HCT116 (cell line): ENCODE measurements at regions not wholly inside any gene's neighbourhood (a gene's known extent, or its start where the extent isn't known, plus 50 kb on each side); places are given as distances from the start of the nearest gene placed in this dataset.

ENCODE experiments used
- ATAC-seq: fragments of 200-7000 bp; cut with Tn5 transposase; 2 replicates; pipeline ENCODE4 v1.9.1; 2020; ENCODE audit warnings: mild to moderate bottlenecking, moderate library complexity
- BruUV-seq: library from RNA; stranded (reverse); fragments of 400-500 nt; replicated peaks from 2 replicates; lab custom pipeline; 2021; lab: Mats Ljungman, UMichigan
- CTCF ChIA-PET: fragments of 300-600 bp; sonication (Branson Sonifier 250); formaldehyde crosslinking; loops from one replicate; lab custom pipeline; 2021; ENCODE audit warnings: antibody characterized with exemption; lab: Charles Lee
- POLR2A ChIA-PET: fragments of 300-600, 350-600 bp; sonication (Branson Sonifier 250); formaldehyde crosslinking; loops from one replicate; lab custom pipeline; 2021; ENCODE audit warnings: antibody characterized with exemption; lab: Charles Lee
- RAD21 ChIA-PET, 2 experiments: fragments of 300-600 bp; sonication (Branson Sonifier 250); formaldehyde crosslinking; loops; one replicate each; lab custom pipeline; 2023; ENCODE audit warnings: low total read pairs in 2 of 2; ENCODE audit not compliant: uncharacterized antibody in 2 of 2, unreplicated experiment in 2 of 2, low non-redundant PET in 1 of 2; lab: Charles Lee
- DNase-seq: peaks from one replicate; pipeline ENCODE4 v3.0.0-alpha.2; 2010; ENCODE audit warnings: low read depth, low spot score
- H2AFZ ChIP-seq: fragments of 200-600 bp; shearing (Covaris generic), sonication (generic); 2 replicates; pipeline ENCODE4 v1.6.1; 2017; ENCODE audit warnings: low read depth, mixed run types, mixed read lengths, antibody characterized with exemption, low read length; ENCODE audit not compliant: poor library complexity, severe bottlenecking
- H3K27ac ChIP-seq: 2 replicates; pipeline ENCODE4 v1.5.1; 2012; ENCODE audit warnings: low read depth, low read length
- H3K27me3 ChIP-seq: fragments of 200-600 bp; sonication (generic); 2 replicates; pipeline ENCODE4 v1.6.1; 2016; ENCODE audit warnings: mixed run types, low read length, mixed read lengths; ENCODE audit not compliant: insufficient read depth
- H3K36me3 ChIP-seq, 2 experiments: fragments of 200-500 bp in 1 of 2; fragments of 200-600 bp in 1 of 2; sonication (Bioruptor generic) in 1 of 2; sonication (generic) in 1 of 2; 2 replicates each; pipeline versions ENCODE4 v1.5.1 to v1.6.1; 2014 to 2016; ENCODE audit warnings: low read length in 2 of 2, inconsistent platforms in 1 of 2, mixed read lengths in 1 of 2, mixed run types in 1 of 2; ENCODE audit not compliant: insufficient read depth in 2 of 2, control insufficient read depth in 1 of 2
- H3K4me1 ChIP-seq, 2 experiments: fragments of 200-600 bp in 1 of 2; sonication (generic) in 1 of 2; 2 replicates each; pipeline versions ENCODE4 v1.5.1 to v1.6.1; 2012 to 2017; ENCODE audit warnings: low read length in 2 of 2, inconsistent platforms in 1 of 2, mild to moderate bottlenecking in 1 of 2, mixed read lengths in 1 of 2, mixed run types in 1 of 2, moderate library complexity in 1 of 2; ENCODE audit not compliant: insufficient read depth in 2 of 2, control insufficient read depth in 1 of 2
- H3K4me2 ChIP-seq: fragments of 200-600 bp; sonication (generic); 2 replicates; pipeline ENCODE4 v1.6.1; 2017; ENCODE audit warnings: mixed run types, low read length, mixed read lengths
- H3K4me3 ChIP-seq, 2 experiments: fragments of 200-600 bp in 1 of 2; sonication (generic) in 1 of 2; replicated peaks in 1 of 2; 2 replicates each; pipeline ENCODE4 v1.5.1; 2011 to 2016; ENCODE audit warnings: low read length in 2 of 2, control low read depth in 1 of 2, low read depth in 1 of 2, mild to moderate bottlenecking in 1 of 2, mixed read lengths in 1 of 2, mixed run types in 1 of 2
- H3K79me2 ChIP-seq: fragments of 200-600 bp; sonication (generic); 2 replicates; pipeline ENCODE4 v1.6.1; 2017; ENCODE audit warnings: mild to moderate bottlenecking, mixed run types, low read length, moderate library complexity, mixed read lengths; ENCODE audit not compliant: insufficient read depth
- H3K9ac ChIP-seq: fragments of 200-600 bp; sonication (generic); 2 replicates; pipeline ENCODE4 v1.6.1; 2016; ENCODE audit warnings: low read length, mixed read lengths
- H3K9me2 ChIP-seq: fragments of 200-600 bp; sonication (generic), shearing (Covaris generic); 2 replicates; pipeline ENCODE4 v1.6.1; 2017; ENCODE audit warnings: mixed run types, mild to moderate bottlenecking, moderate library complexity; ENCODE audit not compliant: insufficient read depth
- H3K9me3 ChIP-seq, 2 experiments: fragments of 200-500 bp in 1 of 2; fragments of 200-600 bp in 1 of 2; sonication (Bioruptor generic) in 1 of 2; sonication (generic) in 1 of 2; 2 replicates each; pipeline ENCODE4 v1.6.1; 2014 to 2017; ENCODE audit warnings: low read length in 2 of 2, mixed read lengths in 2 of 2, inconsistent platforms in 1 of 2, low read depth in 1 of 2, mild to moderate bottlenecking in 1 of 2, mixed run types in 1 of 2, moderate library complexity in 1 of 2; ENCODE audit not compliant: control insufficient read depth in 1 of 2, insufficient read depth in 1 of 2
- H4K20me1 ChIP-seq: fragments of 200-600 bp; sonication (generic), shearing (Covaris generic); 2 replicates; pipeline ENCODE4 v1.6.1; 2017; ENCODE audit warnings: mixed run types, mild to moderate bottlenecking, moderate library complexity; ENCODE audit not compliant: insufficient read depth
- CBX3 ChIP-seq: IDR thresholded peaks from 2 replicates; pipeline ENCODE4 v1.6.1; 2012; ENCODE audit warnings: low read depth
- CTCF ChIP-seq, 3 experiments: fragments of 200-600 bp in 1 of 3; sonication (generic) in 1 of 3; IDR thresholded peaks in 2 of 3; conservative IDR thresholded peaks in 1 of 3; 2 replicates each; pipeline ENCODE4 v1.5.1; 2012 to 2017; ENCODE audit warnings: low read depth in 2 of 3, low read length in 2 of 3, antibody characterized with exemption in 1 of 3, borderline replicate concordance in 1 of 3, control low read depth in 1 of 3, mild to moderate bottlenecking in 1 of 3, mixed read lengths in 1 of 3, mixed run types in 1 of 3, moderate library complexity in 1 of 3; ENCODE audit not compliant: insufficient read depth in 1 of 3
- ELF1 ChIP-seq: IDR thresholded peaks from 2 replicates; pipeline ENCODE4 v1.6.1; 2012; ENCODE audit warnings: low read depth, borderline replicate concordance
- EZH2 ChIP-seq: fragments of 200-600 bp; sonication (generic); IDR thresholded peaks from 2 replicates; pipeline ENCODE4 v1.6.1; 2017; ENCODE audit warnings: antibody characterized with exemption, mixed run types
- EZH2phosphoT487 ChIP-seq: fragments of 200-600 bp; IDR thresholded peaks from 2 replicates; pipeline ENCODE4 v1.6.1; 2018; ENCODE audit warnings: antibody characterized with exemption, borderline replicate concordance
- FOSL1 ChIP-seq: IDR thresholded peaks from 2 replicates; pipeline ENCODE4 v1.6.1; 2012; ENCODE audit warnings: low read depth
- JUND ChIP-seq: IDR thresholded peaks from 2 replicates; pipeline ENCODE4 v1.6.1; 2012
- MAX ChIP-seq: IDR thresholded peaks from 2 replicates; pipeline ENCODE4 v1.6.1; 2012
- POLR2A ChIP-seq: IDR thresholded peaks from 2 replicates; pipeline ENCODE4 v1.7.0; 2011; ENCODE audit warnings: borderline replicate concordance; ENCODE audit not compliant: insufficient read depth, insufficient read length; ENCODE audit errors: extremely low read depth
- POLR2AphosphoS5 ChIP-seq: IDR thresholded peaks from 2 replicates; pipeline ENCODE4 v1.6.1; 2011; ENCODE audit warnings: mild to moderate bottlenecking, low read depth, low read length, moderate library complexity
- RAD21 ChIP-seq: IDR thresholded peaks from 2 replicates; pipeline ENCODE4 v1.6.1; 2012; ENCODE audit warnings: low read depth, mild to moderate bottlenecking
- SP1 ChIP-seq: IDR thresholded peaks from 2 replicates; pipeline ENCODE4 v1.6.1; 2012; ENCODE audit warnings: low read depth
- SRF ChIP-seq: IDR thresholded peaks from 2 replicates; pipeline ENCODE4 v1.6.1; 2012; ENCODE audit warnings: low read depth
- YY1 ChIP-seq: IDR thresholded peaks from 2 replicates; pipeline ENCODE4 v1.6.1; 2011; ENCODE audit warnings: low read length, low read depth, moderate library complexity, mild to moderate bottlenecking; ENCODE audit not compliant: insufficient replicate concordance; ENCODE audit errors: extremely low read depth
- ZFX ChIP-seq: fragments of 450-650 bp; IDR thresholded peaks from 2 replicates; pipeline ENCODE4 v1.6.1; 2017
- ZNF274 ChIP-seq: fragments of 200-500 bp; sonication (Bioruptor generic); IDR thresholded peaks from 2 replicates; pipeline ENCODE4 v1.6.1; 2014; ENCODE audit warnings: mild to moderate bottlenecking, low read depth, low read length, inconsistent platforms
- intact Hi-C: fragments of 100-400 bp; cut with micrococcal nuclease; formaldehyde crosslinking; loops from 2 replicates; pipeline ENCODE4 v1.10.0; 2022
- TF ChIP-seq, protein P1 (sequence below): IDR thresholded peaks from 2 replicates; pipeline ENCODE4 v1.6.1; 2012; ENCODE audit warnings: low read depth

GRCh38 chr18:57249883-57250282, 102.5 kb upstream of the ST8SIA3 start:
- ChIA-PET CTCF (no interaction called here), POLR2A (no interaction called here), RAD21 (no interaction called here)
- Histone ChIP-seq H3K4me3 (no peak overlapping the region), H3K9me2 (no peaks in the 10 kb centered on the region), H2AFZ (no peak overlapping the region), H3K27ac (no peak overlapping the region), H3K9me3 (no peaks in the 10 kb centered on the region), H3K79me2 (no peaks in the 10 kb centered on the region), H3K4me1 (no peaks in the 10 kb centered on the region), H3K36me3 (no peaks in the 10 kb centered on the region), H3K9ac (no peak overlapping the region), H3K4me2 (no peak overlapping the region), H3K27me3 (peaks cover 45% of the 10 kb centered on the region), H4K20me1 (no peaks in the 10 kb centered on the region)
- TF ChIP-seq EZH2 = no peak
- TF ChIP-seq ELF1 = no peak
- no peak for TF ChIP-seq ZNF274
- no peak for TF ChIP-seq JUND
- TF ChIP-seq ZFX = no peak
- no peak for TF ChIP-seq POLR2AphosphoS5
- TF ChIP-seq CBX3 = no peak
- BruUV-seq = no TSS peak
- ATAC-seq (no peak), DNase-seq (no peak)
- intact Hi-C loops = no loop called here

DNA sequence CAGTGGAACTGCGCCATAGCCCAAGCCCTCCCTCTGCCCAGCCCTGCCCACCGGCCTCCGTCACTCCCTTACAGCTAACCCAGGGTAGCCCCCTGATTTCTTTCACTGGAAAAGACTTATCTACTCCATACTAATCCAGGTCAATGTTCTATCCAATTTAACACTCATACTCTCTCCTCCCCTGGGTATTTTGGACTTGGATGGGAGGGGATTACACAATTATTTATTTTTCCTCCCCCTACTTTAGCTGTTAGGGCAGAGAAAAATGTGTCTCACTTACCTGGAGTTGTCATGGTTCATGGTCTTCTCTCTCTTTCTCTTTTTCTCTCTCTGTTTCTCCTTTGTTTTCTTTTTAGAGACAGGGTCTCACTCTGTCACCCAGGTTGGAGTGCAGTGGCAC, 100.6 kb upstream of the ST8SIA3 start:
- no peak overlapping the region for H3K4me2 ChIP-seq
- no peaks in the 10 kb centered on the region for H3K4me1 ChIP-seq
- H3K79me2 ChIP-seq = no peaks in the 10 kb centered on the region
- no peaks in the 10 kb centered on the region for H3K36me3 ChIP-seq
- H3K9me2 ChIP-seq = no peaks in the 10 kb centered on the region
- no peak overlapping the region for H3K9ac ChIP-seq
- BruUV-seq = no TSS peak
- no peaks in the 10 kb centered on the region for H4K20me1 ChIP-seq
- no peak overlapping the region for H2AFZ ChIP-seq
- ChIA-PET CTCF (no interaction called here), POLR2A (no interaction called here), RAD21 (no interaction called here)
- DNase-seq (no peak), ATAC-seq (no peak)
- no peaks in the 10 kb centered on the region for H3K9me3 ChIP-seq
- no peak overlapping the region for H3K27ac ChIP-seq
- intact Hi-C loops = no loop called here
- H3K4me3 ChIP-seq = no peak overlapping the region
- H3K27me3 ChIP-seq = peaks cover 34% of the 10 kb centered on the region
- no peak for TF ChIP-seq JUND
- no peak for TF ChIP-seq FOSL1
- TF ChIP-seq ZNF274 = no peak
- TF ChIP-seq POLR2A = no peak
- no peak for TF ChIP-seq ZFX
- no peak for TF ChIP-seq SRF
- TF ChIP-seq MAX = no peak
- no peak for TF ChIP-seq SP1
- TF ChIP-seq RAD21 = no peak
- TF ChIP-seq, protein P1, sequence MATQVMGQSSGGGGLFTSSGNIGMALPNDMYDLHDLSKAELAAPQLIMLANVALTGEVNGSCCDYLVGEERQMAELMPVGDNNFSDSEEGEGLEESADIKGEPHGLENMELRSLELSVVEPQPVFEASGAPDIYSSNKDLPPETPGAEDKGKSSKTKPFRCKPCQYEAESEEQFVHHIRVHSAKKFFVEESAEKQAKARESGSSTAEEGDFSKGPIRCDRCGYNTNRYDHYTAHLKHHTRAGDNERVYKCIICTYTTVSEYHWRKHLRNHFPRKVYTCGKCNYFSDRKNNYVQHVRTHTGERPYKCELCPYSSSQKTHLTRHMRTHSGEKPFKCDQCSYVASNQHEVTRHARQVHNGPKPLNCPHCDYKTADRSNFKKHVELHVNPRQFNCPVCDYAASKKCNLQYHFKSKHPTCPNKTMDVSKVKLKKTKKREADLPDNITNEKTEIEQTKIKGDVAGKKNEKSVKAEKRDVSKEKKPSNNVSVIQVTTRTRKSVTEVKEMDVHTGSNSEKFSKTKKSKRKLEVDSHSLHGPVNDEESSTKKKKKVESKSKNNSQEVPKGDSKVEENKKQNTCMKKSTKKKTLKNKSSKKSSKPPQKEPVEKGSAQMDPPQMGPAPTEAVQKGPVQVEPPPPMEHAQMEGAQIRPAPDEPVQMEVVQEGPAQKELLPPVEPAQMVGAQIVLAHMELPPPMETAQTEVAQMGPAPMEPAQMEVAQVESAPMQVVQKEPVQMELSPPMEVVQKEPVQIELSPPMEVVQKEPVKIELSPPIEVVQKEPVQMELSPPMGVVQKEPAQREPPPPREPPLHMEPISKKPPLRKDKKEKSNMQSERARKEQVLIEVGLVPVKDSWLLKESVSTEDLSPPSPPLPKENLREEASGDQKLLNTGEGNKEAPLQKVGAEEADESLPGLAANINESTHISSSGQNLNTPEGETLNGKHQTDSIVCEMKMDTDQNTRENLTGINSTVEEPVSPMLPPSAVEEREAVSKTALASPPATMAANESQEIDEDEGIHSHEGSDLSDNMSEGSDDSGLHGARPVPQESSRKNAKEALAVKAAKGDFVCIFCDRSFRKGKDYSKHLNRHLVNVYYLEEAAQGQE = no peak
- TF ChIP-seq YY1 = no peak
- no peak for TF ChIP-seq CTCF (IDR thresholded peaks at IDR 0.05 in 2 of 3, conservative IDR thresholded peaks at IDR 0.05 in 1 of 3; ENCODE audit: borderline replicate concordance in 1 of 3, insufficient read depth in 1 of 3, low read depth in 2 of 3, low read length in 2 of 3)
- no peak for TF ChIP-seq EZH2phosphoT487
